NCI-H2196 treated with DMSO at 0.1 percent for 48 hours (cell line): ENCODE measurements at regions not wholly inside any gene's neighbourhood (a gene's known extent, or its start where the extent isn't known, plus 50 kb on each side); places are given as distances from the start of the nearest gene placed in this dataset.

Source experiments
- DNase-seq: peaks from one replicate; lab custom pipeline; 2025; ENCODE audit not compliant: unreplicated experiment; lab: John Stamatoyannopoulos, UW

DNA sequence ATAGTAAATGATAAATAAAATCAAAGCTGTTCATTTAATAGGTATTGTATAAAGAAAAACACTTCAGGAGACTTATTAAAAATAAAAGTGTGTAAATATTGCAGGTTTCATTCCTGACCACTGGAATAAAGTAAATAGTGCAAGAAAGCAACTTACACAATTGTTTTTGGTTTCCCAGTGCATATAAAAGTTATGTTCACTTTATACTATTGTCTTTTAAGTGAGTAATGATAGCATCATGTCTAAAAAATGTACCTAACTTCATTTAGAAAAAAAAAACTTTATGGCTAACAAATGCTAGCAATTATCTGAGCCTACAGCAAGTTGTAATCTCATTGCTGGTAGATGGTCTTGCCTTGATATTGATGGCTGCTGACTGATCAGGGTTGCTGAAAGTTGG is 726.6 kb upstream of the POU3F2 start:
- DNase-seq: no peak

DNA sequence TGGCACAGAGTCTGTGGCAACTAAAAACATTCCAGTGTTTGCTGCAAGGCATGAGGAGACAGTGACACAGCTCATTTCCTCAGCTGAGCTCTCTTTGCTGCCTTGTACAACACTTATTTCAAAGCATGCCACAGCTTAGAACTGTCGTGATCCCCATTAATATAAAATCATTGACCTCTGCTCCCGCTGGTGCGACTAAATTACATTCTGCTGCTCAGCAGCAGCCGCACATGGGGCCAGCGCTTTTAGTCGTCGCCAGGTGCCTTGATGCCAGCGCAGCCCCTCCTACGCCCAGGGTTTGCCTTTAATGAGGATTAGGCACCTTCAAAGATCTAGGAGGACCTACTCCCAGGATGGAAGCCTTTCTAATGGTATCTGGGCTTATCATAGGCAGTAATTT is 717.9 kb upstream of the POU3F2 start:
- DNase-seq: no peak

DNA sequence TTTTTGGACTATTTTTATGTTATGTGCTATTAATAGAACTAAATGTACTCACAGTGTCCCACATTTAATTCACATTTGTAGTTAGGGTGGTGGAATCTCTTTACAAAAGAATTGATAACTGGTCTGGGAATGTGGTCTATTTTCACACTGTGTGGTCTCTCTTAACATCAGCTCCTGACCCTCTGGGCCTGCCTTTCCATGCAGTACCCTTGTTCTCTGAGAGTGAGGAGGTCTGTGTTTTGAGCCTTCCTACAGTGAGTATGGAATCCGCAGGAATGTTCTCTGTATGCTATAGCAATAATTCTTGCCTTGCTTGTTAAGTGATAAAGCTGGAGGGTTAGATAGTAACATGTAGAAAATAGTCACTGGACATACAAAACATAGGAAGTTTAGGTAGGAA is 717.3 kb upstream of the POU3F2 start:
- DNase-seq: no peak

DNA sequence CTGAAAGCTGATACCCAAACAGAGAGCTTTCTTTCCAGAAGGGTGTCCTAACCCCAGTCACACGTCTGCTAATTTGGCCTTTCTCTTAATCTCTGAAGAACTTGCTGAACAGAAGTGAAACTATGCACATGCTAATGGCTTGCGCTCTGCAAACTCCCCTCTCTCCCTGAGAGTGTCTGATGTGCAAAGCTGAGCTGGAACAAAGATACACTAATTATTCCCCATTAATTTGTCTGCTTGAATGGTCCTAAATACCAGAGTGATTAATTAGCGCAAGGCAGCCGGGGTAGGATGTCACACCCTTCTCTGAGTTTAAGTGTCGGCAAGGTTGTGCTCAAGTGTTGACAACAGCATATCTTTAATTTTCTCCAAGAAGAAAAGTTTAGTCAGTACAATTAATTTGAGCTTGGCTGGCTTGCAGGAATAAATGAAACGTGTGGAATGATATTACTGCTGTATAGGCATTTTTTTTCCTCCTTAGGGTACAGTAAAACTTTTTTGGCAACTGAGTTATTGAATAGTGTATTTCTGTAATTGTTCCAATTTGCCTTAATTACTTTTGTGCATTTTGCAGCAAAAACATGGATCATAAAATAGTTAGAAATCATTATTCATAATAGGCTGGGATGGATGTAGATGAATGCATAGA is 715.9 kb upstream of the POU3F2 start:
- DNase-seq: no peak

DNA sequence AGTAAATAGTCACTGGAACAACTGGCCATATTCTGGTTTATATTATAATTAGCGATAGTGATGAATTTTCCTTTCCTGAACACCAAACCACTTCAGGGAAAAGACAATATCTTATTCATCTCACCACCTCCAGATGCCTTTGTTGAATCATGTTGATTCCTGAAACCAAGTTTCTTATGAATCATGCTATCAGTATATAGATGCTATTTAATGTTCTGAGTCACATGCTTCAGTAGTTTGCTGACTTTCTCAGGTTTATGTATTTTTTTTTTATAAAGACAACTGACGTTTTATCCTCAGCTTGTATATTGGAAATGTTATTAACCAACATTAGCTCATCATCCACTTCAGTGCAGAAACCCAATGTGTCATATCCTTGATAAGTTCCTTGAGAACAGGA is 710.2 kb upstream of the POU3F2 start:
- no peak for DNase-seq

DNA sequence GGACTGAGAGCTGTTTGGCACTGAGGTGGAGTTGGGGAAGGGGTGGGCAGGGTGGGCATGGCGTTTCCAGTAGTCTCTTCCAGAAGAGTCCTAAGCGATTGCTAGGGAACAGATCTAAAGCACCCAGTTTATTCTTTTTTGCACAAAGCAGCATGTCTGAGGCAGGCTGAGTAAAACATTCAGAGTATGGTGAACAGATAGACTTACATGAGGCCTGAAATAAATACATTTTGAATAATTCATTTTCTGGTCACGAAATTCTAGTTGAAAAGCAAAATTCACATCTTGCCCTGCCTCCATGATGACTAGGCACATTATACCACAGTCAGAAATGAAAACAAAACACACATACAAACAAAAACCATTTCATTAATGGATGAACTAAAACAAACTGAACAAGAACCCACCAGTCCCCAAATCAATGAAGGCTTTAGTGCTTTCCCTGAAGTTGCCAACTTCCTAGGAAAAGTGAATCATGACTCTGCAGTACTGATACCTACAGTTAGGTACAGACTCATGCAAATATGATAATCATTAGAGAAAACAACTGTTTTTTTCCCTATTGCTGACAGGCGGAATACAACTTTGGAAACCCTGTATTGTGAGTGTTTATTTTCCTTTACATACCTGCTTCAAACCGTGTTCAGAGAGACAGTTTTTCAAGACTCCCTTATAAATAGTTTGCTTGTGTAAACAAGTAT is 702.9 kb upstream of the POU3F2 start:
- DNase-seq: no peak

DNA sequence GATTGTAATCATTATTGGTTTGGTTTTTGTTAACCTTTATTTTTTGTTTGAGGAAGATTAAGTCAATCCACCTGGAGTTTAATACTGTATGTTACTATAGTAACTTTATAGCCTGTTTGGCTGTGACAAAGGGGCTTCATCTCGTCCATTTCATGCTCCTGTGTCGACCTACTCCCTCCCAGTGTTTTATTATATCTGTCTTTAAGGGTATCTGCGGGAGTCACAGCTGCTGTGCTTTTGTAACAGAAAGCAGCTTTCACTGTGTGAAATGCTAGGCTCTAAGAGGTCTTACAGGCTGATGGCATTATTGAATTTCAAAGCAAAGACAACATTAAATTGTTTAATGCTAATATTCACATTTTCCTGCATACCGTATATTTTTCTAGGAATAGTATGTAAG is 698.0 kb upstream of the POU3F2 start:
- DNase-seq: no peak

DNA sequence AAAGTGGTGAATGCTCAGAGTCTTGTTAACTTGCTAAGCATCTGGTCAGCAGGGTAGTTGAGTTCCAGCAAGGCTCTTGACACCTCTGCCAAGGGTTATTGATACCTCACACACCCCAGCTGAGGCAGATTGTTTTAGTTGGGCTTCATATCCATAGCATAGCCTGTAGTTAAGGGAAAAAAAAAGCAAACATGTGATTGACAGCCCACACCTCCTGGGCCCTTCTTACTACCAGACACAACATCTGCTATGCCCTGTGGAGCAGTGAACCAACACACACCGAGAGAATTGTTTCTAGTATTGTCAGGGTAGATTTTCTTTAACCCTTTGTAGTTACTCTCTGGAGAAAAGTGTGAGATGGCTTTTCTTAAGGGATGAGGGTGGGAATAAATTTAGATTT is 697.0 kb upstream of the POU3F2 start:
- DNase-seq: no peak

DNA sequence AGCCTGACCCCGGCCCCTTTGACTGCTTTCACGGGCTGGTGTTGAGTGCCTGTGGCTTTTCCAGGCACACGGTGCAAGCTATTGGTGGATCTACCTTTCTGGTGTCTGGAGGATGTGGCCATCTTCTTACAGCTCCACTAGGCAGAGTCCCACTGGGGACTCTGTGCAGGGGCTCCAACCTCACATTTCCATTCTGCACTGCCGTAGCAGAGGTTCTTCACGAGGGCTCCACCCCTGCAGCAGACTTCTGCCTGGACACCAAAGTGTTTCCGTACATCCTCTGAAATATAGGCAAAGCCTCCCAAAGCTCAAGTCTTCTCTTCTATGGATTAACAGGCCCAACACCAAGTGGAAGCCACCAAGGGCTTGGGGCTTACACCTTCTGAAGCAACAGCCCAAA is 691.5 kb upstream of the POU3F2 start:
- DNase-seq: no peak

DNA sequence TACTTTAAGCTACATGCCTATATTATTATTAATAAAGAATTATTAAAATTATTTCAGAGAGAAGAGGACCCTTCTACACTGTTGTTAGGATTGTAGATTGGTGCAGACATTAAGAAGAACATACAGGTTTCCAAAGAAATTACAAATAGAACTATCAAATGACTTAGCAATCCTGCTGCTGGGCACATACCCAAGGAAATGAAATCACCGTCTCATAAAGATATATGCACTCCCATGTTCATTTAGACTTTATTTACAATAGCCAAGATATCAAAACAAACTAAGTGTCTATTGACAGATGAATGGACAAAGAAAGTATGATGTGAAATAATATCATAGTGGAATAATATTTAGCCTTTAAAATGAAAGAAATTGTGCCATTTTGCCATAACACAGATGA is 687.7 kb upstream of the POU3F2 start:
- no peak for DNase-seq

DNA sequence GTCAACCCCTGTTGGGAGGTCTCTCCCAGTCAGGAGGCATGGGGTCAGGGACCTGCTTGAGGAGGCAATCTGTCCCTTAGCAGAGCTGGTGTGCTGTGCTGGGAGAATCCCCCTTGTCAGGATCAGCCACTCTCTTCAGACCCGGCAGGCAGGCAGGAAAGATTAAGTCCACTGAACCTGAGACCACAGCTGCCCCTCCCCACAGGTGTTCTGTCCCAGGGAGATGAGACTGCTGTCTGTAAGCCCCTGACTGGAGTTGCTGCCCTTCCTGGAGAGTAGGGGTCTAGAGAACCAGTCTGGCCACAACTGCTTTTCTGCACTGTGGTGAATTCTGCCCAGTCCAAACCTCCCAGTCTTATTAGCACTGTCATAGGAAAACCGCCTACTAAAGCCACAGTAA is 677.8 kb upstream of the POU3F2 start:
- no peak for DNase-seq

DNA sequence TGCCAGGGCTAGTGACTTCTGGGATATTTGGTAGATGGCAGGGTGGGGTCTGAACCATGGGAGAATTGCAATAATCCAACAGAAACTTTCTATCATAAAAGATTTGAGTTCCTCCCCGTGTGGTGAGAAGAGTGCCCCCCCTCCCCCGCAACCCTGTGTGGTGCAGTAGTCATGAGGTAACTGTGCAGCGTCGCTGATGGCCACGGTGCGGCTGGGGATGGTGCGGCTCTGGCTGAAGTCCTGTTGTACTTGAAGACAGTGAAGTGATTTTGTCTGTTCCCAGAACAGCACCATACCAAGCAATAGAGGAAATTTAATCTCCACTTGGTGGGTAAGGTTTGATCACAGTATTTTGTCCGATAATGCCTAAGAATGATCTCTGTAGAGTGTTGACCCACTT is 654.8 kb upstream of the POU3F2 start:
- DNase-seq: no peak

DNA sequence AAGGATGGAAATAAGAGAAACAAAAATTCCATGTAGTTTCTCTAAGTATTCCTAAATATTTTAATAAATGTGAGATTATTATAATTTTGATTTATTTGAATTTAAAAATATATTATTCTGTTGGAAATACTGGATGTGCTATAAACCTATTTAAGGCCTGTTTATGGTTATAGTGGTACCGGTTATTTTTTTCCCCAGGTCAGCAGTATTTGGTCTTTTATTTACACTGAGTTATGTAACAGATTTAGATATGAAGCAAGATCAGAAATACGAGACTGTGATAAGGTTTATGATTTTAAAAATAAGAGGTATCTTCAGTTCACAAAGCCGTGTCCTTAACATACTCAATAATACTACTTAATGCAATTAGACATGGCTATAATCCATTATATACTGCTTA is 634.3 kb upstream of the POU3F2 start:
- no peak for DNase-seq

DNA sequence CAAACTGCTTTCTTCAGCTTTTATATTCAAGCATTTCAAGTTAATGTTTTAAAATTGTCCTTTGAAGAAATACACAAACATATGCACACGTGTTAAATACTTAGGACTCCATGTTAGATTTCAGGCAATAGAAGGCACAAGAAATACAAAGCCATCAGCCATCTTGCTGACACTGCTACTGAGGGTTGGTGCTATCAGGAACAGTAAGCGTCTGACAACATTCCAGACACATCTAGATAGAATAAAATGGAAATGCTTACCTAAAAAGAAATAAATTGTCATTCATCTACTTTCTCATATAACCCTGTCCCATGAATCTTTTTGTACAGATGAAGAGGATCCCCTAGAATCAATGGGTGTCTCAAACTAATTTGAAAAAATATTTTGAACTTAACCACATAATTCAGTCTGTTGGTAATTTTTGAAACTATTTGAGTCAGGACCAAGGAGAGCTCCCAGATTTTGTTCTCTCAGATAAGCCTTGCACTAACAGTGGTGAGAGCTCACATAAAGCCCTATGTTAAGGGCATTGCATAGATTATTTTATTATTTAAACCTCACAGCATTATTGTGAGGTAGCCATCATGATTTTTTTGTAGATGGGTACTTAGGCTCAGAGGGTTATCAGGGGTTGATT is 631.1 kb upstream of the POU3F2 start:
- DNase-seq: no peak

DNA sequence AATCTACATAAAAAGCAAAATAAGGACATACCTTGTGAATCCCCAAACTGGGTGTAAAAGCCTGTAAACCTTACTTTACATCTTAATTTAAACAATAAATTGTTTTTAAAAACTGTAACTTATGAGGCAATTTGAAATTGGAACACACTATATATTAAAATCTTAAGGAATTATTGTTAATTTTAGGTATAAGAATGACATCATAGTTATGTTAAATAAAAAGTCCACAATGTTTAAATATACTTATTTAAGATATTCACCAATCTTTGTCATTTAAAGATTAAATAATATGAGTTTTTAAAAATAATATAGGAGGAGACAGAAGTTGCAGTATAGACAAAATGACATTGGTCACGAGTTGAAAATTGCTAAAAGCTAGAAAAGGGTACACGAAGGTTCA is 621.9 kb upstream of the POU3F2 start:
- no peak for DNase-seq

DNA sequence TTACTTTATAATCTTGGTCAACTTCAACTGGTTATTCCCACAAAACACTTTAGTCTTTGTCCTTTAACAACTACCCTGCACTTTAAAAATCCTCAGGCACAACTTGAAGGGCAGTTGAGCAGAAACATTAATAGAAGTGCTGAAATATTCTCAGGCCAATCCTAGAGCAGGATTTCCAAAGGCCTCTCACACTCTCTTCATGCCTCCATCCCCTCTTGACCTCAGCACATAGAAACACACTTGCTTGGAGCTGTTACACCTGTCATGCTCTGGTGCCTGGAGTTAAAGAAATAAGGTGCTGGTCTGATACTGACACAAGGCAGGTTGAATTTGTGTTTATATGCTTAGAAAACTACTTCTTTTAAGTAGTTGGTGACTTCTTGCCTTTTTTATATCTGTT is 618.8 kb upstream of the POU3F2 start:
- no peak for DNase-seq

DNA sequence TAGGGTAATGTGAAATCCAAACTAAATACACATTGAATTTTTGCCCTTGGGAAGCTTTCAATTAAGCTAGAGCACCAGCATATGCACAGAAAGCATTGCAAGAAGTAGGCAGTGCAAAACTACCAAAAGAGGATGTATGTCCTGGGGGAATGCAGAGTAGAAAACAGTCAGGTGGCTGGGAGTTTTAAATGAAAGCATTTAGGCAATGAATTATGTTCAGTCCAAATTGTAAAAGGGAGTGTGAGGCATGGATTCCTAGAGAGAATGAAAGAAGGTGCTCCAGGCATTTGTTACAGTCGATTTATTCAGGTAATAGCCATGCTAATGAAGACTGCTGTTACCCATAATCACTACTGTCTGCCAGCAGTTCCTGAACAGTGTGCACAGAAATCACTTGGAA is 604.1 kb upstream of the POU3F2 start:
- DNase-seq: no peak

DNA sequence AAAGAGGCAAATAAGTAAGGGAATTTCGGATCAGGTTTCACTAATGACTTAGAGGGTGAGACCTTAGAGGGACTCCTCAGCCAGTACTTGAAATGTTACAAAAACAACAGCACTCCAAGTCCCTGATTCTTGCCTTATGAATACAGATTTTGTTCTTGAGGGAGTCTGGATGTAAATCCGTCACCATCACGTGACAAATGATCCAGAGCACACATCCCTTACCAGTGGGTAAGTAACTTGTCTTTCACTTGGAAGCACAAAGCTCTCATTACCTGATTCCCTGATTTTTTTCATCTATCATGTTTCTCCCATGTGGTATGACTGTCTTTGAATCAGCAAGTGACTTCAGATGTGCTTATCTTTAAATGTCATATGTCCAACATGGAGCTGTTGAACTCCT is 595.3 kb upstream of the POU3F2 start:
- no peak for DNase-seq

DNA sequence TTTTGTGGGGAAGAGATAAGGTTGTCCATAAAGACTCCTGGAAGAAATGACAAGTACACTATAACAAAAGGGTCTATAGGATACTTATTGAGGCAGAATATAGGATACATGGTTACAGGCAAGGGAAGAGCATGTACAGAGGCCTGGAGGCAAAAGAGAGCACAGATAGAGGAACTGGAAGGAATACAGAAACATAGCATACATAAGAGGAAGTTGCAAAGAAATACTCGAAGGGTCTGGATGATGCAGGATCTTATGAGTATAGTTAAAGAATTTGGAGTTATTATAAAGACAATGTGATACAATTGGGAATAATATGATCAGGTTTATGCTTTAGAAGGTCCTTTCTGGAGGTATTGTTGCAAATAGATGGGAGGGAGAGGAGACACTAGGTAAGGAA is 592.7 kb upstream of the POU3F2 start:
- DNase-seq: no peak

DNA sequence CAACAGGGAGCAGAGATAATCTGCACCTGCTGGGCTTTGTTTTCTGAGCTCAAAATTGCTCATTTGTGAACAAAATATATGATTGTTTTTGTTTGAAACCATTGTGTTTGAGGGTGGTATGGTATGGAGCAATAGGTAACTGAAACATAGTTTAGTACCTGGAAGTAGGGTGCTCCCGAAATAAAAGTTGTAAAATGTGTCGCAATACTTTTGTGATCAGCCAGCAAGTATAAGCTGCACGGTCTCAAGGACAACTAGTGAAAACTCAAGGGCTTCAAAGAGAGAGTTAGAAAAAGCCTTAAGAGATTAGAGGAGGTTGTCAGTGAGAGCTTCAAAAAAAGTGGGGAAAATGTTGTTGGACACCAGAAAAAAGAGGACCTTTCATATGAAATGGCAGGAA is 579.8 kb upstream of the POU3F2 start:
- no peak for DNase-seq

DNA sequence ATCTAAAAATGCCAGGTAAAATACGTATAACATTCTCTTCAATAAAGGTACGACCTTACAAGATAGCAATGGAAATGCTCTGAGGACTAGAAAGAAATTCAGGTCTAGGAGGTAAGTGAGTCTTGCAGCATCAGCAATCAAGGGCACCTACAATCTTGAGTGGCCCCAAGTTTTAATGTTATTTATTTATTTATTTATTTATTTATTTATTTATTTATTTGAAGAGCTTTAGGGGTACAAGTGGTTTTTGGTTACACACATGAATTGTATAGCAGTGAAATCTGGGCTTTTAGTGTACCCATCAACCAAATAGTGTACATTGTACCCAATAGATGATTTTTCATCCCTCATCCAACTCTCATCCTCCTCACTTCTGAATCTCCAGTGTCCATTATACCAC is 574.0 kb upstream of the POU3F2 start:
- no peak for DNase-seq

DNA sequence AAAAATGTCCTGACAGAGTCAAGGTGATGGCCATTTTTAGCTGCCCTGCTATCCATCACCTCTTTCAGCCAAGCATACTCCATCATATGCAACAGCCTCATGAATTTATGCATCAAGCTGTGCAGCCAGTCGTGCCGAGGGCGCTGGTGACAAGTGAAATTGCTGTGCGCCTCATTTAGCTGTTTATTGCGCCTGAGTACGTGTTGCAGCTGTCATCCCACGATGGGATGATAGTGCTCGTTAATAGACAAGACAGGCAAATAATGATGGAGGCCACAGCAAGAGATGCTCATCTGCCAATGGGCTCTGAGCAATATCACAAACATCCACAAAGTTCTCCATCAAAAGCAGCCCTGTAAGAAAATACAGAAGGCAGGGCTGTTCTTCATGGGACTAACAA is 562.3 kb upstream of the POU3F2 start:
- DNase-seq: no peak

DNA sequence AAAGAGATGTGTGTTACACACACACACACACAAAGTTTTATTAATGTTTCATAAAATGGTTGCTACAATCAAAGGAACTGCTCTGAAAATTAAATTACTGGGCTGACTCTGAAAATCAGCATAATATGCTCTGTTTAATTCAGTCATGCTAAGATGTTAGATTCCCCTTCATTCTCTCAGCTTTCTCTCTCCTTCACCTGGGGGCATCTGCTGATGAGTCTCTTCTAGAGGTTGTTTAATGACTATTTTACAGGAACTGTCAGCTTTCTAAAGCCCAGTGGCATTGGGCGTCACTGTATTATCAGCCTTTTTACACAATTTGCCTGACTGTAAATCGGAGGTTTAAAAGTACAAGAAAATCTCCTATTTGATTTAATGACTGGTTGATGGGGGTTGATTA is 559.7 kb upstream of the POU3F2 start:
- no peak for DNase-seq
